H1 (cell line): ENCODE measurements at regions not wholly inside any gene's neighbourhood (a gene's known extent, or its start where the extent isn't known, plus 50 kb on each side); places are given as distances from the start of the nearest gene placed in this dataset.

Experiments
- CTCF ChIA-PET: fragments of 300-600 bp; sonication (Branson Sonifier 250); formaldehyde crosslinking; loops from one replicate; lab custom pipeline; 2021; ENCODE audit not compliant: partially characterized antibody; lab: Charles Lee
- POLR2A ChIA-PET: fragments of 300-600 bp; sonication (Branson Sonifier 250); formaldehyde crosslinking; loops from one replicate; lab custom pipeline; 2021; ENCODE audit warnings: inconsistent platforms; ENCODE audit not compliant: partially characterized antibody; lab: Charles Lee
- DNase-seq, 2 experiments: peaks; one replicate each; pipeline versions ENCODE4 v3.0.0 to v3.0.0-alpha.2; 2010 to 2022; ENCODE audit warnings: low spot score in 2 of 2, low read depth in 1 of 2, mixed read lengths in 1 of 2
- FAIRE-seq: peaks from 2 replicates; lab custom pipeline; 2011; peaks lifted over from hg19 to GRCh38; lab: Jason Lieb, UNC
- H2AFZ ChIP-seq: 2 replicates; pipeline ENCODE4 v1.8.1; 2012; ENCODE audit warnings: low read length, inconsistent platforms
- H2AK5ac ChIP-seq: 2 replicates; pipeline ENCODE4 v1.6.1; 2013; ENCODE audit warnings: low read depth, low read length
- H2BK120ac ChIP-seq: replicated peaks from 2 replicates; pipeline ENCODE3; 2013; ENCODE audit warnings: low read depth, low read length, inconsistent platforms
- H2BK12ac ChIP-seq: 2 replicates; pipeline ENCODE4 v1.6.1; 2013; ENCODE audit warnings: low read depth, low read length
- H2BK15ac ChIP-seq: 2 replicates; pipeline ENCODE4 v1.6.1; 2013; ENCODE audit warnings: low read length
- H2BK20ac ChIP-seq: 2 replicates; pipeline ENCODE4 v1.6.1; 2013; ENCODE audit warnings: low read length
- H2BK5ac ChIP-seq: 2 replicates; pipeline ENCODE4 v1.6.1; 2013; ENCODE audit warnings: low read depth, low read length
- H3K14ac ChIP-seq: 2 replicates; pipeline ENCODE4 v1.6.1; 2013; ENCODE audit warnings: inconsistent platforms; ENCODE audit not compliant: insufficient read length
- H3K18ac ChIP-seq: 2 replicates; pipeline ENCODE4 v1.6.1; 2013; ENCODE audit warnings: low read length; ENCODE audit errors: extremely low read depth
- H3K23ac ChIP-seq: 2 replicates; pipeline ENCODE4 v1.6.1; 2013; ENCODE audit warnings: inconsistent platforms; ENCODE audit not compliant: insufficient read length
- H3K23me2 ChIP-seq: 2 replicates; pipeline ENCODE4 v1.6.1; 2013; ENCODE audit warnings: low read depth, low read length
- H3K27ac ChIP-seq: 2 replicates; pipeline ENCODE4 v1.6.1; 2011; ENCODE audit warnings: low read depth, low read length, inconsistent platforms
- H3K27me3 ChIP-seq, 4 experiments: replicated peaks in 1 of 4; 1 replicate in 1 of 4; 2 replicates in 3 of 4; pipeline versions ENCODE4 v1.6.1 to v1.8.1; 2011 to 2013; ENCODE audit warnings: low read length in 3 of 4, mild to moderate bottlenecking in 3 of 4, inconsistent platforms in 2 of 4, mixed read lengths in 2 of 4, moderate library complexity in 1 of 4; ENCODE audit not compliant: control insufficient read depth in 3 of 4, insufficient read depth in 3 of 4; ENCODE audit errors: extremely low read depth in 1 of 4
- H3K36me3 ChIP-seq, 4 experiments: 2 replicates each; pipeline versions ENCODE4 v1.6.1 to v1.8.1; 2011 to 2013; ENCODE audit warnings: mild to moderate bottlenecking in 4 of 4, low read length in 3 of 4, moderate library complexity in 2 of 4, control low read depth in 1 of 4, inconsistent platforms in 1 of 4; ENCODE audit not compliant: insufficient read depth in 4 of 4, control insufficient read depth in 2 of 4
- H3K4ac ChIP-seq: replicated peaks from 2 replicates; pipeline ENCODE3; 2013; ENCODE audit warnings: low read length, low read depth, mixed read lengths, inconsistent platforms; ENCODE audit not compliant: insufficient read length
- H3K4me1 ChIP-seq, 4 experiments: replicated peaks in 1 of 4; 1 replicate in 1 of 4; 2 replicates in 3 of 4; pipeline versions ENCODE4 v1.6.1 to v1.8.1; 2011 to 2013; ENCODE audit warnings: low read length in 3 of 4, inconsistent platforms in 2 of 4, mixed read lengths in 1 of 4; ENCODE audit not compliant: insufficient read depth in 4 of 4, control insufficient read depth in 3 of 4
- H3K4me2 ChIP-seq, 2 experiments: 2 replicates each; pipeline versions ENCODE4 v1.6.1 to v1.8.1; 2011 to 2013; ENCODE audit warnings: low read depth in 2 of 2, low read length in 2 of 2, control low read depth in 1 of 2, inconsistent platforms in 1 of 2, mild to moderate bottlenecking in 1 of 2; ENCODE audit not compliant: insufficient read depth in 1 of 2
- H3K4me3 ChIP-seq, 4 experiments: fragments of 200-600, 300-600 bp in 1 of 4; sonication (generic), shearing (Covaris generic), sonication (Bioruptor Twin) in 1 of 4; 2 replicates each; pipeline versions ENCODE4 v1.5.1 to v1.8.1; 2011 to 2016; ENCODE audit warnings: low read length in 4 of 4, low read depth in 3 of 4, control low read depth in 2 of 4, inconsistent platforms in 2 of 4, mild to moderate bottlenecking in 2 of 4, mixed read lengths in 1 of 4, moderate library complexity in 1 of 4; ENCODE audit not compliant: insufficient read depth in 2 of 4; ENCODE audit errors: extremely low read depth in 1 of 4
- H3K56ac ChIP-seq: replicated peaks from 2 replicates; pipeline ENCODE3; 2013; ENCODE audit warnings: low read depth, mild to moderate bottlenecking, mixed read lengths, low read length, inconsistent platforms; ENCODE audit not compliant: insufficient read length
- H3K79me1 ChIP-seq: 2 replicates; pipeline ENCODE4 v1.6.1; 2013; ENCODE audit warnings: low read depth, low read length, control low read depth
- H3K79me2 ChIP-seq, 2 experiments: 2 replicates each; pipeline versions ENCODE4 v1.6.1 to v1.8.1; 2012 to 2013; ENCODE audit warnings: low read length in 2 of 2, mild to moderate bottlenecking in 2 of 2, inconsistent platforms in 1 of 2; ENCODE audit not compliant: insufficient read depth in 2 of 2, control insufficient read depth in 1 of 2
- H3K9ac ChIP-seq, 4 experiments: replicated peaks in 1 of 4; 1 replicate in 1 of 4; 2 replicates in 3 of 4; pipeline versions ENCODE4 v1.6.1 to v1.8.1; 2011 to 2013; ENCODE audit warnings: low read depth in 3 of 4, low read length in 3 of 4, control low read depth in 2 of 4, mild to moderate bottlenecking in 2 of 4, moderate library complexity in 2 of 4, inconsistent platforms in 1 of 4; ENCODE audit errors: extremely low read depth in 1 of 4
- H3K9me3 ChIP-seq, 2 experiments: 2 replicates each; pipeline versions ENCODE4 v1.6.1 to v1.8.1; 2012 to 2013; ENCODE audit warnings: mild to moderate bottlenecking in 2 of 2, moderate library complexity in 2 of 2, control low read depth in 1 of 2, inconsistent platforms in 1 of 2, low read depth in 1 of 2, low read length in 1 of 2, mixed read lengths in 1 of 2; ENCODE audit not compliant: insufficient read depth in 2 of 2
- H4K20me1 ChIP-seq, 2 experiments: replicated peaks in 1 of 2; 2 replicates each; pipeline versions ENCODE3 to v1.8.1; 2011 to 2013; ENCODE audit warnings: inconsistent platforms in 2 of 2, low read length in 2 of 2, mild to moderate bottlenecking in 1 of 2; ENCODE audit not compliant: insufficient read depth in 2 of 2, control insufficient read depth in 1 of 2
- H4K5ac ChIP-seq: 2 replicates; pipeline ENCODE4 v1.6.1; 2013; ENCODE audit warnings: low read length, low read depth, mixed read lengths, inconsistent platforms; ENCODE audit not compliant: insufficient read length
- H4K8ac ChIP-seq: 2 replicates; pipeline ENCODE4 v1.8.0; 2013; ENCODE audit warnings: mild to moderate bottlenecking, moderate library complexity, low read length, inconsistent platforms; ENCODE audit not compliant: insufficient read depth; ENCODE audit errors: extremely low read depth
- H4K91ac ChIP-seq: replicated peaks from 2 replicates; pipeline ENCODE3; 2013; ENCODE audit warnings: low read length, mixed read lengths, inconsistent platforms; ENCODE audit not compliant: insufficient read length
- RXRA ChIP-seq: IDR thresholded peaks from 2 replicates; pipeline ENCODE4 v1.6.1; 2011; ENCODE audit warnings: low read depth, mild to moderate bottlenecking, low read length, moderate library complexity; ENCODE audit not compliant: insufficient read depth
- WGBS, 2 experiments: shearing (Covaris generic) in 1 of 2; methylation state at CpG; one replicate each; pipeline versions ENCODE4 v1.1.6 to v1.1.7; 2013 to 2015; ENCODE audit warnings: low lambda C conversion rate in 2 of 2, mixed read lengths in 2 of 2, inconsistent platforms in 1 of 2, low coverage in 1 of 2, missing lambda C conversion rate in 1 of 2; ENCODE audit not compliant: insufficient replicate concordance in 2 of 2, insufficient coverage in 1 of 2, insufficient read length in 1 of 2; ENCODE audit errors: extremely low coverage in 1 of 2, missing lambda C conversion rate in 1 of 2; 5-methylcytosine and 5-hydroxymethylcytosine counted together

- no peak overlapping the region for H2AK5ac ChIP-seq
- H2BK5ac ChIP-seq, result no peak overlapping the region
- H3K9ac ChIP-seq, result no peak overlapping the region
- no peaks in the 10 kb centered on the region for H3K36me3 ChIP-seq
- ChIA-PET POLR2A (no interaction called here), CTCF (interaction anchor here (0.6 kb wide), 1 partner anchor 57 kb away, joined by 3 read pairs; no protein-coding TSS in a partner anchor)
- no peak overlapping the region for H4K5ac ChIP-seq
- H3K79me2 ChIP-seq, result no peaks in the 10 kb centered on the region
- 0 out of 2 replicates have a peak overlapping the region, but pooled peaks have one; percentile 50 for H2AFZ ChIP-seq
- DNase-seq (no peak), FAIRE-seq (no peak)
- no peak overlapping the region for H3K27ac ChIP-seq
- H3K14ac ChIP-seq, result no peak overlapping the region
- H3K79me1 ChIP-seq, result no peaks in the 10 kb centered on the region
- H2BK20ac ChIP-seq, result no peak overlapping the region
- H3K4ac ChIP-seq, result no peak overlapping the region
- H3K23me2 ChIP-seq, result no peaks in the 10 kb centered on the region
- H3K9me3 ChIP-seq, result no peaks in the 10 kb centered on the region
- no peak overlapping the region; the same call in 1 of the 2 replicates for H4K8ac ChIP-seq
- WGBS, 2 experiments, result 98% methylated on average over 4 of the region's 4 CpGs; no CpG with 5 or more reads in 1 of the 2 experiments
- no peaks in the 10 kb centered on the region for H3K27me3 ChIP-seq
- no peaks in the 10 kb centered on the region for H3K4me1 ChIP-seq
- H4K91ac ChIP-seq, result no peak overlapping the region
- no peak overlapping the region for H2BK12ac ChIP-seq
- no peak overlapping the region for H3K4me3 ChIP-seq
- H3K23ac ChIP-seq, result no peak overlapping the region
- H4K20me1 ChIP-seq, result no peaks in the 10 kb centered on the region
- no peak overlapping the region for H2BK15ac ChIP-seq
- H3K4me2 ChIP-seq, result no peak overlapping the region
- no peak overlapping the region for H2BK120ac ChIP-seq
- H3K56ac ChIP-seq, result no peak overlapping the region
- no peak overlapping the region for H3K18ac ChIP-seq
- no peak for TF ChIP-seq RXRA
Measured at GRCh38 chr2:18949871-18950270, 360.5 kb upstream of the NT5C1B start.
